H1 (cell line): ENCODE measurements at regions not wholly inside any gene's neighbourhood (a gene's known extent, or its start where the extent isn't known, plus 50 kb on each side); places are given as distances from the start of the nearest gene placed in this dataset.

Source experiments
- CTCF ChIA-PET: fragments of 300-600 bp; sonication (Branson Sonifier 250); formaldehyde crosslinking; loops from one replicate; lab custom pipeline; 2021; ENCODE audit not compliant: partially characterized antibody; lab: Charles Lee
- POLR2A ChIA-PET: fragments of 300-600 bp; sonication (Branson Sonifier 250); formaldehyde crosslinking; loops from one replicate; lab custom pipeline; 2021; ENCODE audit warnings: inconsistent platforms; ENCODE audit not compliant: partially characterized antibody; lab: Charles Lee
- DNase-seq, 2 experiments: peaks; one replicate each; pipeline versions ENCODE4 v3.0.0 to v3.0.0-alpha.2; 2010 to 2022; ENCODE audit warnings: low spot score in 2 of 2, low read depth in 1 of 2, mixed read lengths in 1 of 2
- FAIRE-seq: peaks from 2 replicates; lab custom pipeline; 2011; peaks lifted over from hg19 to GRCh38; lab: Jason Lieb, UNC
- H2AFZ ChIP-seq: 2 replicates; pipeline ENCODE4 v1.8.1; 2012; ENCODE audit warnings: low read length, inconsistent platforms
- H2AK5ac ChIP-seq: 2 replicates; pipeline ENCODE4 v1.6.1; 2013; ENCODE audit warnings: low read depth, low read length
- H2BK120ac ChIP-seq: replicated peaks from 2 replicates; pipeline ENCODE3; 2013; ENCODE audit warnings: low read depth, low read length, inconsistent platforms
- H2BK12ac ChIP-seq: 2 replicates; pipeline ENCODE4 v1.6.1; 2013; ENCODE audit warnings: low read depth, low read length
- H2BK15ac ChIP-seq: 2 replicates; pipeline ENCODE4 v1.6.1; 2013; ENCODE audit warnings: low read length
- H2BK20ac ChIP-seq: 2 replicates; pipeline ENCODE4 v1.6.1; 2013; ENCODE audit warnings: low read length
- H2BK5ac ChIP-seq: 2 replicates; pipeline ENCODE4 v1.6.1; 2013; ENCODE audit warnings: low read depth, low read length
- H3K14ac ChIP-seq: 2 replicates; pipeline ENCODE4 v1.6.1; 2013; ENCODE audit warnings: inconsistent platforms; ENCODE audit not compliant: insufficient read length
- H3K18ac ChIP-seq: 2 replicates; pipeline ENCODE4 v1.6.1; 2013; ENCODE audit warnings: low read length; ENCODE audit errors: extremely low read depth
- H3K23ac ChIP-seq: 2 replicates; pipeline ENCODE4 v1.6.1; 2013; ENCODE audit warnings: inconsistent platforms; ENCODE audit not compliant: insufficient read length
- H3K23me2 ChIP-seq: 2 replicates; pipeline ENCODE4 v1.6.1; 2013; ENCODE audit warnings: low read depth, low read length
- H3K27ac ChIP-seq: 2 replicates; pipeline ENCODE4 v1.6.1; 2011; ENCODE audit warnings: low read depth, low read length, inconsistent platforms
- H3K27me3 ChIP-seq, 4 experiments: replicated peaks in 1 of 4; 1 replicate in 1 of 4; 2 replicates in 3 of 4; pipeline versions ENCODE4 v1.6.1 to v1.8.1; 2011 to 2013; ENCODE audit warnings: low read length in 3 of 4, mild to moderate bottlenecking in 3 of 4, inconsistent platforms in 2 of 4, mixed read lengths in 2 of 4, moderate library complexity in 1 of 4; ENCODE audit not compliant: control insufficient read depth in 3 of 4, insufficient read depth in 3 of 4; ENCODE audit errors: extremely low read depth in 1 of 4
- H3K36me3 ChIP-seq, 4 experiments: 2 replicates each; pipeline versions ENCODE4 v1.6.1 to v1.8.1; 2011 to 2013; ENCODE audit warnings: mild to moderate bottlenecking in 4 of 4, low read length in 3 of 4, moderate library complexity in 2 of 4, control low read depth in 1 of 4, inconsistent platforms in 1 of 4; ENCODE audit not compliant: insufficient read depth in 4 of 4, control insufficient read depth in 2 of 4
- H3K4ac ChIP-seq: replicated peaks from 2 replicates; pipeline ENCODE3; 2013; ENCODE audit warnings: low read length, low read depth, mixed read lengths, inconsistent platforms; ENCODE audit not compliant: insufficient read length
- H3K4me1 ChIP-seq, 4 experiments: replicated peaks in 1 of 4; 1 replicate in 1 of 4; 2 replicates in 3 of 4; pipeline versions ENCODE4 v1.6.1 to v1.8.1; 2011 to 2013; ENCODE audit warnings: low read length in 3 of 4, inconsistent platforms in 2 of 4, mixed read lengths in 1 of 4; ENCODE audit not compliant: insufficient read depth in 4 of 4, control insufficient read depth in 3 of 4
- H3K4me2 ChIP-seq, 2 experiments: 2 replicates each; pipeline versions ENCODE4 v1.6.1 to v1.8.1; 2011 to 2013; ENCODE audit warnings: low read depth in 2 of 2, low read length in 2 of 2, control low read depth in 1 of 2, inconsistent platforms in 1 of 2, mild to moderate bottlenecking in 1 of 2; ENCODE audit not compliant: insufficient read depth in 1 of 2
- H3K4me3 ChIP-seq, 4 experiments: fragments of 200-600, 300-600 bp in 1 of 4; sonication (generic), shearing (Covaris generic), sonication (Bioruptor Twin) in 1 of 4; 2 replicates each; pipeline versions ENCODE4 v1.5.1 to v1.8.1; 2011 to 2016; ENCODE audit warnings: low read length in 4 of 4, low read depth in 3 of 4, control low read depth in 2 of 4, inconsistent platforms in 2 of 4, mild to moderate bottlenecking in 2 of 4, mixed read lengths in 1 of 4, moderate library complexity in 1 of 4; ENCODE audit not compliant: insufficient read depth in 2 of 4; ENCODE audit errors: extremely low read depth in 1 of 4
- H3K56ac ChIP-seq: replicated peaks from 2 replicates; pipeline ENCODE3; 2013; ENCODE audit warnings: low read depth, mild to moderate bottlenecking, mixed read lengths, low read length, inconsistent platforms; ENCODE audit not compliant: insufficient read length
- H3K79me1 ChIP-seq: 2 replicates; pipeline ENCODE4 v1.6.1; 2013; ENCODE audit warnings: low read depth, low read length, control low read depth
- H3K79me2 ChIP-seq, 2 experiments: 2 replicates each; pipeline versions ENCODE4 v1.6.1 to v1.8.1; 2012 to 2013; ENCODE audit warnings: low read length in 2 of 2, mild to moderate bottlenecking in 2 of 2, inconsistent platforms in 1 of 2; ENCODE audit not compliant: insufficient read depth in 2 of 2, control insufficient read depth in 1 of 2
- H3K9ac ChIP-seq, 4 experiments: replicated peaks in 1 of 4; 1 replicate in 1 of 4; 2 replicates in 3 of 4; pipeline versions ENCODE4 v1.6.1 to v1.8.1; 2011 to 2013; ENCODE audit warnings: low read depth in 3 of 4, low read length in 3 of 4, control low read depth in 2 of 4, mild to moderate bottlenecking in 2 of 4, moderate library complexity in 2 of 4, inconsistent platforms in 1 of 4; ENCODE audit errors: extremely low read depth in 1 of 4
- H3K9me3 ChIP-seq, 2 experiments: 2 replicates each; pipeline versions ENCODE4 v1.6.1 to v1.8.1; 2012 to 2013; ENCODE audit warnings: mild to moderate bottlenecking in 2 of 2, moderate library complexity in 2 of 2, control low read depth in 1 of 2, inconsistent platforms in 1 of 2, low read depth in 1 of 2, low read length in 1 of 2, mixed read lengths in 1 of 2; ENCODE audit not compliant: insufficient read depth in 2 of 2
- H4K20me1 ChIP-seq, 2 experiments: replicated peaks in 1 of 2; 2 replicates each; pipeline versions ENCODE3 to v1.8.1; 2011 to 2013; ENCODE audit warnings: inconsistent platforms in 2 of 2, low read length in 2 of 2, mild to moderate bottlenecking in 1 of 2; ENCODE audit not compliant: insufficient read depth in 2 of 2, control insufficient read depth in 1 of 2
- H4K5ac ChIP-seq: 2 replicates; pipeline ENCODE4 v1.6.1; 2013; ENCODE audit warnings: low read length, low read depth, mixed read lengths, inconsistent platforms; ENCODE audit not compliant: insufficient read length
- H4K8ac ChIP-seq: 2 replicates; pipeline ENCODE4 v1.8.0; 2013; ENCODE audit warnings: mild to moderate bottlenecking, moderate library complexity, low read length, inconsistent platforms; ENCODE audit not compliant: insufficient read depth; ENCODE audit errors: extremely low read depth
- H4K91ac ChIP-seq: replicated peaks from 2 replicates; pipeline ENCODE3; 2013; ENCODE audit warnings: low read length, mixed read lengths, inconsistent platforms; ENCODE audit not compliant: insufficient read length
- BACH1 ChIP-seq: IDR thresholded peaks from 2 replicates; pipeline ENCODE4 v1.6.1; 2012; ENCODE audit warnings: low read length, improper control_type of control experiment
- BCL11A ChIP-seq, 2 experiments: IDR thresholded peaks; one replicate each; pipeline ENCODE4 v1.6.1; 2011; ENCODE audit warnings: low read depth in 2 of 2, low read length in 2 of 2, mild to moderate bottlenecking in 2 of 2
- EGR1 ChIP-seq: IDR thresholded peaks from 2 replicates; pipeline ENCODE4 v1.6.1; 2011; ENCODE audit warnings: low read depth, low read length, borderline replicate concordance
- HDAC2 ChIP-seq, 2 experiments: fragments of 300-600 bp in 1 of 2; sonication (generic) in 1 of 2; IDR thresholded peaks; 2 replicates each; pipeline ENCODE4 v1.6.1; 2011 to 2012; ENCODE audit warnings: low read depth in 2 of 2, low read length in 2 of 2, mild to moderate bottlenecking in 2 of 2, moderate library complexity in 2 of 2, borderline replicate concordance in 1 of 2, inconsistent platforms in 1 of 2
- NANOG ChIP-seq: IDR thresholded peaks from 2 replicates; pipeline ENCODE4 v1.6.1; 2011; ENCODE audit warnings: low read length, low read depth, mild to moderate bottlenecking, inconsistent platforms; ENCODE audit not compliant: insufficient read depth, poor library complexity, severe bottlenecking
- RAD21 ChIP-seq, 2 experiments: IDR thresholded peaks in 1 of 2; conservative IDR thresholded peaks in 1 of 2; 2 replicates each; pipeline ENCODE4 v1.6.1; 2011; ENCODE audit warnings: low read depth in 2 of 2, low read length in 2 of 2, improper control_type of control experiment in 1 of 2, inconsistent platforms in 1 of 2, mild to moderate bottlenecking in 1 of 2, moderate library complexity in 1 of 2
- TCF12 ChIP-seq: IDR thresholded peaks from 2 replicates; pipeline ENCODE4 v1.6.1; 2011; ENCODE audit warnings: low read depth, mild to moderate bottlenecking, low read length

GRCh38 chr2:76613330-76613729 is 902.6 kb upstream of the GCFC2 start:
- H3K14ac ChIP-seq: no peak overlapping the region
- no peak overlapping the region for H2BK20ac ChIP-seq
- no peak overlapping the region for H2BK15ac ChIP-seq
- no peak overlapping the region for H3K23ac ChIP-seq
- no peak for TF ChIP-seq HDAC2 (IDR thresholded peaks at IDR 0.05; ENCODE audit: borderline replicate concordance in 1 of 2, low read depth in 2 of 2, low read length in 2 of 2)
- peak; percentile 57; the same call in 1 of the 2 replicates for TF ChIP-seq TCF12
- TF ChIP-seq BACH1: no peak
- TF ChIP-seq RAD21 (IDR thresholded peaks at IDR 0.05 in 1 of 2, conservative IDR thresholded peaks at IDR 0.05 in 1 of 2; ENCODE audit: low read depth in 2 of 2, low read length in 2 of 2): peak in 1 of 2 experiments; percentile 5; a peak in 1 of 4 replicates
- no peak for TF ChIP-seq EGR1
- peak in 1 of 2 experiments; percentile 5 for TF ChIP-seq BCL11A (IDR thresholded peaks at IDR 0.05; ENCODE audit: low read depth in 2 of 2, low read length in 2 of 2)
- no peak for TF ChIP-seq NANOG
- no peak overlapping the region for H3K4me3 ChIP-seq
- no peaks in the 10 kb centered on the region for H3K79me2 ChIP-seq
- H2AK5ac ChIP-seq: no peak overlapping the region
- CTCF ChIA-PET: interaction anchor here (0.7 to 2.3 kb wide), 2 partner anchors 14 to 416 kb away, joined by 4 to 13 read pairs; no protein-coding TSS in a partner anchor
- no peak overlapping the region for H3K27ac ChIP-seq
- peaks cover 2 to 8% (median 5%) of the 10 kb centered on the region in 4 experiments; a peak in 6 of 7 replicates for H3K4me1 ChIP-seq
- no peak overlapping the region for H3K18ac ChIP-seq
- FAIRE-seq (peak; percentile 48), DNase-seq (no peak)
- H3K4me2 ChIP-seq: 0 out of 4 replicates have a peak overlapping the region, but pooled peaks of 1 of the 2 experiments have one; percentile 16
- no peak overlapping the region for H2AFZ ChIP-seq
- no peaks in the 10 kb centered on the region for H3K9me3 ChIP-seq
- POLR2A ChIA-PET: no interaction called here
- H3K27me3 ChIP-seq: no peaks in the 10 kb centered on the region
- H2BK120ac ChIP-seq: no peak overlapping the region
- no peaks in the 10 kb centered on the region for H4K20me1 ChIP-seq
- H3K4ac ChIP-seq: no peak overlapping the region
- no peak overlapping the region for H4K91ac ChIP-seq
- no peak overlapping the region for H2BK12ac ChIP-seq
- no peaks in the 10 kb centered on the region for H3K23me2 ChIP-seq
- H3K36me3 ChIP-seq: no peaks in the 10 kb centered on the region
- no peak overlapping the region for H2BK5ac ChIP-seq
- H3K79me1 ChIP-seq: no peaks in the 10 kb centered on the region
- no peak overlapping the region for H3K56ac ChIP-seq
- H3K9ac ChIP-seq: no peak overlapping the region
- no peak overlapping the region for H4K5ac ChIP-seq
- no peak overlapping the region for H4K8ac ChIP-seq
